ENCODE measurements at regions not wholly inside any gene's neighbourhood (a gene's known extent, or its start where the extent isn't known, plus 50 kb on each side); places are given as distances from the start of the nearest gene placed in this dataset.

DNA sequence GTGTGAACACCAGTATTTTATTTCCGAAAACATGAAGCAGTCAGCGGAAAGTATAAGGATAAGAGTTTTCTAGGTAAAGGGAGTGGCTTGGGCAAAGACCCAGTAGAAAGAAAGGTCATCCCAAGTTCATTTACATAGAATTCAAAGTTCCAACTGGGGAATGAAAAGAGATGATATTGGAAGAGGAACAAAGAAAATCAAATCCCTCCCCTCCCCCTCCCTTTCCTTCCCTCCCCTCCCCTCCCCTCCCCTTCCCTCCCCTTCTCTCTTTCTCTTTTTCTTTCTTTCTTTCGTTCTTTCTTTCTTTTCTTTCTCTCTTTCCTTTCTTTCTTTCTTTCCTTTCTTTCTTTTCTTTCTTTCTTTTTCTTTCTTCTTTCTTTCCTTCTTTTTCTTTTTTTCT is 675.7 kb upstream of the NRXN1 start:
- H3K27me3 ChIP-seq (ENCODE audit: insufficient read depth): no peaks in the 10 kb centered on the region
- H3K4me3 ChIP-seq: no peak overlapping the region
- ATAC-seq (no peak), DNase-seq (ENCODE audit: low spot score) (peak; percentile 6)
- H4K20me1 ChIP-seq (replicated peaks; ENCODE audit: insufficient read depth): no peaks in the 10 kb centered on the region
- Mint-ChIP-seq H3K27me3 (ENCODE audit: insufficient read depth, low read depth, poor library complexity) (no peaks in the 10 kb centered on the region), H3K9me3 (no peaks in the 10 kb centered on the region), H3K4me1 (peaks cover 3% of the 10 kb centered on the region), H3K4me3 (no peak overlapping the region), H3K27ac (no peak overlapping the region), H3K36me3 (ENCODE audit: low read depth) (no peaks in the 10 kb centered on the region)
- H3F3A ChIP-seq (replicated peaks; ENCODE audit: low read depth): no peaks in the 10 kb centered on the region
- H3K9me2 ChIP-seq (ENCODE audit: insufficient read depth): no peaks in the 10 kb centered on the region
- no peak overlapping the region for H3K4me2 ChIP-seq
- no peaks in the 10 kb centered on the region for H3K36me3 ChIP-seq (ENCODE audit: insufficient read depth)
- TF ChIP-seq CREB1 (CRISPR knock-in tag; IDR thresholded peaks at IDR 0.05; ENCODE audit: low read depth): no peak
- H3K27ac ChIP-seq (ENCODE audit: low read depth): no peak overlapping the region
- no peaks in the 10 kb centered on the region for H3K4me1 ChIP-seq (ENCODE audit: insufficient read depth)
- no peak overlapping the region for H2AFZ ChIP-seq
- no peaks in the 10 kb centered on the region for H3K79me2 ChIP-seq (replicated peaks; ENCODE audit: insufficient read depth)

DNA sequence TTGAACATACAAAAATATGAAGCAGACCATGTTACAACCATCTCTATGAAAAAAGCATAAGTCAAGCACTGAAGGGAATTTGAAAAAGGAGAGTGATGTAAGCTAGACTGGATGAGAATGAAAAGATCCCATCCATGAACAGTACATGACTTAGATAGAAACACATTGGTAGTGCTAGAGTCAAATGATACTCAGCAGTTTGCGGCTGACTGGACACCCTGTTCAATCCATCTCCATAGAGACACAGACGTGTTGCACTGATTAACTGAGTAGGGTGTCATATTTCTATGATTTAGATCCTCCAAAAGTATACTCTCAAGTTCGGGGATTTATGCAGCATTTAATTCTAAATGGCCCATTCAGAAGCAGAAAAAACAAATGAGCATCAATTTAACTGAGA is 674.3 kb upstream of the NRXN1 start:
- no peaks in the 10 kb centered on the region for H3K9me3 Mint-ChIP-seq
- no peak overlapping the region for H3K27ac ChIP-seq (ENCODE audit: low read depth)
- no peak for DNase-seq (ENCODE audit: low spot score)
- H3K4me3 Mint-ChIP-seq: no peak overlapping the region
- no peaks in the 10 kb centered on the region for H3K9me2 ChIP-seq (ENCODE audit: insufficient read depth)
- peaks cover 3% of the 10 kb centered on the region for H3K4me1 Mint-ChIP-seq
- no peak overlapping the region for H3K4me3 ChIP-seq
- no peak for ATAC-seq
- no peak overlapping the region for H3K27ac Mint-ChIP-seq
- H3K27me3 Mint-ChIP-seq (ENCODE audit: insufficient read depth, low read depth, poor library complexity): no peaks in the 10 kb centered on the region
- H3K79me2 ChIP-seq (replicated peaks; ENCODE audit: insufficient read depth): no peaks in the 10 kb centered on the region
- TF ChIP-seq NANOG (IDR thresholded peaks at IDR 0.05; ENCODE audit: borderline replicate concordance): no peak
- TF ChIP-seq ZNF114 (CRISPR knock-in tag; IDR thresholded peaks at IDR 0.05): no peak
- no peak for TF ChIP-seq ZNF331 (CRISPR knock-in tag; IDR thresholded peaks at IDR 0.05; ENCODE audit: low read depth)
- no peak for TF ChIP-seq EZH2phosphoT487 (IDR thresholded peaks at IDR 0.05; ENCODE audit: unreplicated experiment)
- TF ChIP-seq, protein P1, sequence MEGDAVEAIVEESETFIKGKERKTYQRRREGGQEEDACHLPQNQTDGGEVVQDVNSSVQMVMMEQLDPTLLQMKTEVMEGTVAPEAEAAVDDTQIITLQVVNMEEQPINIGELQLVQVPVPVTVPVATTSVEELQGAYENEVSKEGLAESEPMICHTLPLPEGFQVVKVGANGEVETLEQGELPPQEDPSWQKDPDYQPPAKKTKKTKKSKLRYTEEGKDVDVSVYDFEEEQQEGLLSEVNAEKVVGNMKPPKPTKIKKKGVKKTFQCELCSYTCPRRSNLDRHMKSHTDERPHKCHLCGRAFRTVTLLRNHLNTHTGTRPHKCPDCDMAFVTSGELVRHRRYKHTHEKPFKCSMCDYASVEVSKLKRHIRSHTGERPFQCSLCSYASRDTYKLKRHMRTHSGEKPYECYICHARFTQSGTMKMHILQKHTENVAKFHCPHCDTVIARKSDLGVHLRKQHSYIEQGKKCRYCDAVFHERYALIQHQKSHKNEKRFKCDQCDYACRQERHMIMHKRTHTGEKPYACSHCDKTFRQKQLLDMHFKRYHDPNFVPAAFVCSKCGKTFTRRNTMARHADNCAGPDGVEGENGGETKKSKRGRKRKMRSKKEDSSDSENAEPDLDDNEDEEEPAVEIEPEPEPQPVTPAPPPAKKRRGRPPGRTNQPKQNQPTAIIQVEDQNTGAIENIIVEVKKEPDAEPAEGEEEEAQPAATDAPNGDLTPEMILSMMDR (conservative IDR thresholded peaks at IDR 0.05; ENCODE audit: low read depth in 2 of 2): no peak
- TF ChIP-seq, protein P2, sequence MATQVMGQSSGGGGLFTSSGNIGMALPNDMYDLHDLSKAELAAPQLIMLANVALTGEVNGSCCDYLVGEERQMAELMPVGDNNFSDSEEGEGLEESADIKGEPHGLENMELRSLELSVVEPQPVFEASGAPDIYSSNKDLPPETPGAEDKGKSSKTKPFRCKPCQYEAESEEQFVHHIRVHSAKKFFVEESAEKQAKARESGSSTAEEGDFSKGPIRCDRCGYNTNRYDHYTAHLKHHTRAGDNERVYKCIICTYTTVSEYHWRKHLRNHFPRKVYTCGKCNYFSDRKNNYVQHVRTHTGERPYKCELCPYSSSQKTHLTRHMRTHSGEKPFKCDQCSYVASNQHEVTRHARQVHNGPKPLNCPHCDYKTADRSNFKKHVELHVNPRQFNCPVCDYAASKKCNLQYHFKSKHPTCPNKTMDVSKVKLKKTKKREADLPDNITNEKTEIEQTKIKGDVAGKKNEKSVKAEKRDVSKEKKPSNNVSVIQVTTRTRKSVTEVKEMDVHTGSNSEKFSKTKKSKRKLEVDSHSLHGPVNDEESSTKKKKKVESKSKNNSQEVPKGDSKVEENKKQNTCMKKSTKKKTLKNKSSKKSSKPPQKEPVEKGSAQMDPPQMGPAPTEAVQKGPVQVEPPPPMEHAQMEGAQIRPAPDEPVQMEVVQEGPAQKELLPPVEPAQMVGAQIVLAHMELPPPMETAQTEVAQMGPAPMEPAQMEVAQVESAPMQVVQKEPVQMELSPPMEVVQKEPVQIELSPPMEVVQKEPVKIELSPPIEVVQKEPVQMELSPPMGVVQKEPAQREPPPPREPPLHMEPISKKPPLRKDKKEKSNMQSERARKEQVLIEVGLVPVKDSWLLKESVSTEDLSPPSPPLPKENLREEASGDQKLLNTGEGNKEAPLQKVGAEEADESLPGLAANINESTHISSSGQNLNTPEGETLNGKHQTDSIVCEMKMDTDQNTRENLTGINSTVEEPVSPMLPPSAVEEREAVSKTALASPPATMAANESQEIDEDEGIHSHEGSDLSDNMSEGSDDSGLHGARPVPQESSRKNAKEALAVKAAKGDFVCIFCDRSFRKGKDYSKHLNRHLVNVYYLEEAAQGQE (IDR thresholded peaks at IDR 0.05; ENCODE audit: unreplicated experiment): no peak
- no peak for TF ChIP-seq EZH2 (IDR thresholded peaks at IDR 0.05; ENCODE audit: low read depth, unreplicated experiment)
- TF ChIP-seq STAT1 (IDR thresholded peaks at IDR 0.05; ENCODE audit: unreplicated experiment): no peak
- H3K4me2 ChIP-seq: no peak overlapping the region
- H3K27me3 ChIP-seq (ENCODE audit: insufficient read depth): no peaks in the 10 kb centered on the region
- no peaks in the 10 kb centered on the region for H3K36me3 Mint-ChIP-seq (ENCODE audit: low read depth)
- no peaks in the 10 kb centered on the region for H3K4me1 ChIP-seq (ENCODE audit: insufficient read depth)
- no peaks in the 10 kb centered on the region for H3F3A ChIP-seq (replicated peaks; ENCODE audit: low read depth)
- no peaks in the 10 kb centered on the region for H3K36me3 ChIP-seq (ENCODE audit: insufficient read depth)
- no peak overlapping the region for H2AFZ ChIP-seq
- H4K20me1 ChIP-seq (replicated peaks; ENCODE audit: insufficient read depth): no peaks in the 10 kb centered on the region

Data from GM23338 (cell line).